ENCODE measurements at regions not wholly inside any gene's neighbourhood (a gene's known extent, or its start where the extent isn't known, plus 50 kb on each side); places are given as distances from the start of the nearest gene placed in this dataset.
"Not testable (repeated sequence)": the region's sequence is repeated elsewhere in the genome, so short reads cannot be mapped to it uniquely, and the experiment has no call there.

GRCh38 chr5:34189752-34190411 is 146.9 kb upstream of the C1QTNF3 start:
- not testable (repeated sequence) for H3K4me3 ChIP-seq (ENCODE audit: low read depth in 1 of 2, low read length in 2 of 2); H3K36me3 ChIP-seq (ENCODE audit: control insufficient read depth in 1 of 2, insufficient read depth in 2 of 2, low read length in 2 of 2); H3K27me3 ChIP-seq (ENCODE audit: low read depth, low read length); H3K9me3 ChIP-seq (ENCODE audit: control insufficient read depth in 1 of 2, low read length in 2 of 2); H3K27ac ChIP-seq (ENCODE audit: low read length); H3K4me1 ChIP-seq (ENCODE audit: control insufficient read depth in 1 of 2, insufficient read depth in 2 of 2, low read length in 2 of 2)

- not testable (repeated sequence) for H3K27ac ChIP-seq (ENCODE audit: low read length); H3K36me3 ChIP-seq (ENCODE audit: control insufficient read depth in 1 of 2, insufficient read depth in 2 of 2, low read length in 2 of 2); H3K4me3 ChIP-seq (ENCODE audit: low read depth in 1 of 2, low read length in 2 of 2); H3K9me3 ChIP-seq (ENCODE audit: control insufficient read depth in 1 of 2, low read length in 2 of 2); H3K4me1 ChIP-seq (ENCODE audit: control insufficient read depth in 1 of 2, insufficient read depth in 2 of 2, low read length in 2 of 2); H3K27me3 ChIP-seq (ENCODE audit: low read depth, low read length)
Measured at GRCh38 chr5:34190466-34190865, 147.5 kb upstream of the C1QTNF3 start.

GRCh38 chr5:34191279-34191744 is 148.3 kb upstream of the C1QTNF3 start:
- not testable (repeated sequence) for H3K4me1 ChIP-seq (ENCODE audit: control insufficient read depth in 1 of 2, insufficient read depth in 2 of 2, low read length in 2 of 2); H3K9me3 ChIP-seq (ENCODE audit: control insufficient read depth in 1 of 2, low read length in 2 of 2); H3K4me3 ChIP-seq (ENCODE audit: low read depth in 1 of 2, low read length in 2 of 2); H3K27me3 ChIP-seq (ENCODE audit: low read depth, low read length); H3K36me3 ChIP-seq (ENCODE audit: control insufficient read depth in 1 of 2, insufficient read depth in 2 of 2, low read length in 2 of 2); H3K27ac ChIP-seq (ENCODE audit: low read length)

- H3K4me3 ChIP-seq (ENCODE audit: low read depth in 1 of 2, low read length in 2 of 2); H3K27ac ChIP-seq (ENCODE audit: low read length); H3K27me3 ChIP-seq (ENCODE audit: low read depth, low read length); H3K36me3 ChIP-seq (ENCODE audit: control insufficient read depth in 1 of 2, insufficient read depth in 2 of 2, low read length in 2 of 2); H3K9me3 ChIP-seq (ENCODE audit: control insufficient read depth in 1 of 2, low read length in 2 of 2); H3K4me1 ChIP-seq (ENCODE audit: control insufficient read depth in 1 of 2, insufficient read depth in 2 of 2, low read length in 2 of 2): not testable (repeated sequence)
Measured at GRCh38 chr5:34192064-34192922, 149.3 kb upstream of the C1QTNF3 start.

GRCh38 chr5:34192923-34193262 is 149.9 kb upstream of the C1QTNF3 start:
- not testable (repeated sequence) for H3K27ac ChIP-seq (ENCODE audit: low read length); H3K36me3 ChIP-seq (ENCODE audit: control insufficient read depth in 1 of 2, insufficient read depth in 2 of 2, low read length in 2 of 2); H3K4me3 ChIP-seq (ENCODE audit: low read depth in 1 of 2, low read length in 2 of 2); H3K27me3 ChIP-seq (ENCODE audit: low read depth, low read length); H3K9me3 ChIP-seq (ENCODE audit: control insufficient read depth in 1 of 2, low read length in 2 of 2); H3K4me1 ChIP-seq (ENCODE audit: control insufficient read depth in 1 of 2, insufficient read depth in 2 of 2, low read length in 2 of 2)

GRCh38 chr5:34193297-34193696 is 150.3 kb upstream of the C1QTNF3 start:
- not testable (repeated sequence) for H3K27ac ChIP-seq (ENCODE audit: low read length); H3K4me1 ChIP-seq (ENCODE audit: control insufficient read depth in 1 of 2, insufficient read depth in 2 of 2, low read length in 2 of 2); H3K36me3 ChIP-seq (ENCODE audit: control insufficient read depth in 1 of 2, insufficient read depth in 2 of 2, low read length in 2 of 2); H3K9me3 ChIP-seq (ENCODE audit: control insufficient read depth in 1 of 2, low read length in 2 of 2); H3K4me3 ChIP-seq (ENCODE audit: low read depth in 1 of 2, low read length in 2 of 2); H3K27me3 ChIP-seq (ENCODE audit: low read depth, low read length)

GRCh38 chr5:34193804-34194203 is 150.8 kb upstream of the C1QTNF3 start:
- H3K9me3 ChIP-seq (ENCODE audit: control insufficient read depth in 1 of 2, low read length in 2 of 2); H3K36me3 ChIP-seq (ENCODE audit: control insufficient read depth in 1 of 2, insufficient read depth in 2 of 2, low read length in 2 of 2); H3K4me3 ChIP-seq (ENCODE audit: low read depth in 1 of 2, low read length in 2 of 2); H3K4me1 ChIP-seq (ENCODE audit: control insufficient read depth in 1 of 2, insufficient read depth in 2 of 2, low read length in 2 of 2); H3K27me3 ChIP-seq (ENCODE audit: low read depth, low read length); H3K27ac ChIP-seq (ENCODE audit: low read length): not testable (repeated sequence)

GRCh38 chr5:34196091-34196490 is 153.1 kb upstream of the C1QTNF3 start:
- not testable (repeated sequence) for H3K4me1 ChIP-seq (ENCODE audit: control insufficient read depth in 1 of 2, insufficient read depth in 2 of 2, low read length in 2 of 2); H3K36me3 ChIP-seq (ENCODE audit: control insufficient read depth in 1 of 2, insufficient read depth in 2 of 2, low read length in 2 of 2); H3K4me3 ChIP-seq (ENCODE audit: low read depth in 1 of 2, low read length in 2 of 2); H3K9me3 ChIP-seq (ENCODE audit: control insufficient read depth in 1 of 2, low read length in 2 of 2); H3K27ac ChIP-seq (ENCODE audit: low read length); H3K27me3 ChIP-seq (ENCODE audit: low read depth, low read length)

- H3K27me3 ChIP-seq (ENCODE audit: low read depth, low read length); H3K4me3 ChIP-seq (ENCODE audit: low read depth in 1 of 2, low read length in 2 of 2): not testable (repeated sequence)
Measured at GRCh38 chr5:34205347-34205746, 162.3 kb upstream of the C1QTNF3 start.

GRCh38 chr5:34217386-34217785 is 174.4 kb upstream of the C1QTNF3 start:
- H3K36me3 ChIP-seq (ENCODE audit: control insufficient read depth in 1 of 2, insufficient read depth in 2 of 2, low read length in 2 of 2); H3K27ac ChIP-seq (ENCODE audit: low read length); H3K4me1 ChIP-seq (ENCODE audit: control insufficient read depth in 1 of 2, insufficient read depth in 2 of 2, low read length in 2 of 2); H3K4me3 ChIP-seq (ENCODE audit: low read depth in 1 of 2, low read length in 2 of 2); H3K27me3 ChIP-seq (ENCODE audit: low read depth, low read length); H3K9me3 ChIP-seq (ENCODE audit: control insufficient read depth in 1 of 2, low read length in 2 of 2): not testable (repeated sequence)

More at GRCh38 chr5:34205347-34205746, 162.3 kb upstream of the C1QTNF3 start:
- H3K27ac ChIP-seq (ENCODE audit: low read length); H3K9me3 ChIP-seq (ENCODE audit: control insufficient read depth in 1 of 2, low read length in 2 of 2); H3K36me3 ChIP-seq (ENCODE audit: control insufficient read depth in 1 of 2, insufficient read depth in 2 of 2, low read length in 2 of 2); H3K4me1 ChIP-seq (ENCODE audit: control insufficient read depth in 1 of 2, insufficient read depth in 2 of 2, low read length in 2 of 2): not testable (repeated sequence)

GRCh38 chr5:34221329-34222073 is 178.5 kb upstream of the C1QTNF3 start:
- H3K4me1 ChIP-seq (ENCODE audit: control insufficient read depth in 1 of 2, insufficient read depth in 2 of 2, low read length in 2 of 2); H3K27me3 ChIP-seq (ENCODE audit: low read depth, low read length); H3K27ac ChIP-seq (ENCODE audit: low read length); H3K4me3 ChIP-seq (ENCODE audit: low read depth in 1 of 2, low read length in 2 of 2); H3K9me3 ChIP-seq (ENCODE audit: control insufficient read depth in 1 of 2, low read length in 2 of 2); H3K36me3 ChIP-seq (ENCODE audit: control insufficient read depth in 1 of 2, insufficient read depth in 2 of 2, low read length in 2 of 2): not testable (repeated sequence)
